BJ (cell line): ENCODE measurements at regions not wholly inside any gene's neighbourhood (a gene's known extent, or its start where the extent isn't known, plus 50 kb on each side); places are given as distances from the start of the nearest gene placed in this dataset. TPM values are rescaled to one million over a fixed set of nuclear protein-coding genes. Genes with fewer than 3 reads are reported as not detected.
"Not testable (repeated sequence)": the region's sequence is repeated elsewhere in the genome, so short reads cannot be mapped to it uniquely, and the experiment has no call there.

ENCODE experiments used
- CTCF ChIA-PET: fragments of 350-600 bp; formaldehyde crosslinking; extraction: SDS; loops from one replicate; lab custom pipeline; 2021; ENCODE audit warnings: antibody characterized with exemption, inconsistent platforms; lab: Yijun Ruan, JAX
- POLR2A ChIA-PET: fragments of 300-600 bp; sonication (Branson Sonifier 250); formaldehyde crosslinking; extraction: SDS; loops from one replicate; lab custom pipeline; 2021; ENCODE audit warnings: antibody characterized with exemption; lab: Charles Lee
- DNase-seq: peaks from one replicate; pipeline ENCODE4 v3.0.0-alpha.2; 2011; ENCODE audit warnings: low read depth
- H3K27me3 ChIP-seq: 2 replicates; pipeline ENCODE4 v1.6.0; 2011; ENCODE audit warnings: low read length; ENCODE audit not compliant: control insufficient read depth, insufficient read depth
- H3K36me3 ChIP-seq: 2 replicates; pipeline ENCODE4 v1.5.1; 2011; ENCODE audit warnings: low read length; ENCODE audit not compliant: control insufficient read depth, insufficient read depth
- H3K4me3 ChIP-seq: 2 replicates; pipeline ENCODE4 v1.5.1; 2011; ENCODE audit warnings: low read depth, mild to moderate bottlenecking, control low read depth, low read length
- CTCF ChIP-seq: IDR thresholded peaks from 2 replicates; pipeline ENCODE4 v1.5.1; 2011; ENCODE audit warnings: low read depth, mild to moderate bottlenecking, control low read depth, inconsistent platforms, low read length, moderate library complexity; ENCODE audit not compliant: insufficient read depth
- small RNA-seq: library from RNA; depleted of rRNA; stranded (forward); fragments of <200 nt; gene quantifications from one replicate; pipeline ENCODE3, GENCODE V24; 2012; ENCODE audit warnings: low replicate concordance, low read depth; ENCODE audit not compliant: insufficient read length

GRCh38 chr4:115187136-115187535 is 73.7 kb upstream of the NDST4 start:
- DNase-seq: peak; percentile 8
- Histone ChIP-seq H3K36me3 (no peaks in the 10 kb centered on the region), H3K4me3 (no peak overlapping the region), H3K27me3 (no peaks in the 10 kb centered on the region)
- ChIA-PET POLR2A (no interaction called here), CTCF (no interaction called here)
- no peak for TF ChIP-seq CTCF

- H3K27me3 ChIP-seq, DNase-seq, POLR2A ChIA-PET, CTCF ChIA-PET, H3K36me3 ChIP-seq, H3K4me3 ChIP-seq: not testable (repeated sequence)
These were observed 66.1 kb upstream of the NDST4 start for GRCh38 chr4:115179438-115180062.

GRCh38 chr4:115178687-115179086 is 65.3 kb upstream of the NDST4 start:
- H3K4me3 ChIP-seq, POLR2A ChIA-PET, CTCF ChIA-PET, H3K27me3 ChIP-seq, DNase-seq, H3K36me3 ChIP-seq: not testable (repeated sequence)

GRCh38 chr4:115171220-115171619 is 57.8 kb upstream of the NDST4 start:
- no peak for TF ChIP-seq CTCF
- ChIA-PET POLR2A (no interaction called here), CTCF (no interaction called here)
- no peak for DNase-seq
- Histone ChIP-seq H3K36me3 (no peaks in the 10 kb centered on the region), H3K27me3 (no peaks in the 10 kb centered on the region), H3K4me3 (no peak overlapping the region)

GRCh38 chr4:115165503-115165902 is 52.1 kb upstream of the NDST4 start:
- TF ChIP-seq CTCF: no peak
- no peak for DNase-seq
- Histone ChIP-seq H3K27me3 (no peaks in the 10 kb centered on the region), H3K36me3 (no peaks in the 10 kb centered on the region), H3K4me3 (no peak overlapping the region)
- CTCF ChIA-PET: no interaction called here
- POLR2A ChIA-PET: no interaction called here

Small RNA genes lying in the stretch of these regions (small RNA-seq; reads per million reads assigned to genes)
- gene RNU6-119P: not detected
